CD4-positive, alpha-beta T cell treated with Interleukin-2 at 100 ng/mL for 4 hours (primary cell): ENCODE measurements at regions not wholly inside any gene's neighbourhood (a gene's known extent, or its start where the extent isn't known, plus 50 kb on each side); places are given as distances from the start of the nearest gene placed in this dataset.
A peak's percentile ranks its signal among the peaks of the same experiment; 100 is the strongest.

Source experiments
- DNase-seq: peaks from one replicate; pipeline ENCODE4 v3.0.0-alpha.2; 2020; ENCODE audit warnings: low spot score

GRCh38 chr22:22075382-22076163, 93.0 kb upstream of the TOP3B start:
- DNase-seq: no peak

- no peak for DNase-seq
Observed at GRCh38 chr22:22074634-22075381, 92.2 kb upstream of the TOP3B start.

GRCh38 chr22:22073769-22074561, 91.4 kb upstream of the TOP3B start:
- DNase-seq: no peak

- DNase-seq: no peak
Observed at GRCh38 chr22:22072169-22072836, 89.7 kb upstream of the TOP3B start.

- no peak for DNase-seq
Observed at GRCh38 chr22:22071455-22071854, 88.9 kb upstream of the TOP3B start.

- DNase-seq: no peak
Observed at GRCh38 chr22:22070371-22070824, 87.8 kb upstream of the TOP3B start.

GRCh38 chr22:22069450-22070370, 87.1 kb upstream of the TOP3B start:
- no peak for DNase-seq

- no peak for DNase-seq
Observed at GRCh38 chr22:22068657-22069056, 86.1 kb upstream of the TOP3B start.

- DNase-seq: no peak
Observed at GRCh38 chr22:22068025-22068424, 85.4 kb upstream of the TOP3B start.

GRCh38 chr22:22067192-22067591, 84.6 kb upstream of the TOP3B start:
- no peak for DNase-seq

GRCh38 chr22:22064580-22064979, 82.0 kb upstream of the TOP3B start:
- DNase-seq: no peak

- no peak for DNase-seq
Observed at GRCh38 chr22:22062306-22062793, 79.8 kb upstream of the TOP3B start.

- DNase-seq: no peak
Observed at GRCh38 chr22:22061085-22062077, 78.8 kb upstream of the TOP3B start.

- peak; percentile 24 for DNase-seq
Observed at GRCh38 chr22:22060200-22061084, 77.9 kb upstream of the TOP3B start.

- no peak for DNase-seq
Observed at GRCh38 chr22:22059291-22060002, 76.9 kb upstream of the TOP3B start.

- DNase-seq: no peak
Observed at GRCh38 chr22:22058633-22059290, 76.2 kb upstream of the TOP3B start.
